NB4 (cell line): ENCODE measurements at regions not wholly inside any gene's neighbourhood (a gene's known extent, or its start where the extent isn't known, plus 50 kb on each side); places are given as distances from the start of the nearest gene placed in this dataset.

Experiments used
- CTCF ChIP-seq: IDR thresholded peaks from one replicate; pipeline ENCODE4 v1.5.1; 2012; ENCODE audit warnings: low read depth, low read length
- MAX ChIP-seq: IDR thresholded peaks from 2 replicates; pipeline ENCODE4 v1.6.1; 2011; ENCODE audit warnings: low read depth, low read length
- MYC ChIP-seq: IDR thresholded peaks from 2 replicates; pipeline ENCODE4 v1.6.1; 2011; ENCODE audit warnings: low read depth, low read length
- POLR2A ChIP-seq: IDR thresholded peaks from 2 replicates; pipeline ENCODE4 v1.6.1; 2011; ENCODE audit warnings: mild to moderate bottlenecking; ENCODE audit not compliant: insufficient read length; ENCODE audit errors: extremely low read depth

- TF ChIP-seq MAX (no peak), CTCF (no peak), POLR2A (no peak), MYC (no peak)
These were observed 428.1 kb downstream of the BCOR start for GRCh38 chrX:39669668-39670067.
